Esophagus squamous epithelium (tissue), 5 donors: ENCODE measurements at regions not wholly inside any gene's neighbourhood (a gene's known extent, or its start where the extent isn't known, plus 50 kb on each side); places are given as distances from the start of the nearest gene placed in this dataset.
"Not testable (repeated sequence)": the region's sequence is repeated elsewhere in the genome, so short reads cannot be mapped to it uniquely, and the experiment has no call there.

Experiments
- DNase-seq: peaks from one replicate; lab custom pipeline; 2025; lab: John Stamatoyannopoulos, UW
- H3K27ac ChIP-seq, 4 donors: fragments of 200-600 bp; sonication (generic); one replicate each; pipeline ENCODE4 v1.5.1; 2016 to 2019; ENCODE audit warnings: mild to moderate bottlenecking in 1 of 4
- H3K27me3 ChIP-seq, 4 donors: fragments of 200-600 bp; sonication (generic); 1 replicate in 3 of 4; 2 replicates in 1 of 4; pipeline versions ENCODE4 v1.5.1 to v1.6.0; 2017 to 2021; ENCODE audit warnings: antibody characterized with exemption in 1 of 4
- H3K36me3 ChIP-seq, 3 donors: fragments of 200-600 bp; sonication (generic); one replicate each; pipeline ENCODE4 v1.5.1; 2016 to 2019
- H3K4me1 ChIP-seq, 3 donors: fragments of 200-600 bp; sonication (generic); one replicate each; pipeline ENCODE4 v1.5.1; 2017 to 2019
- H3K4me3 ChIP-seq, 4 donors: fragments of 200-600 bp; sonication (generic); 1 replicate in 3 of 4; 2 replicates in 1 of 4; pipeline ENCODE4 v1.5.1; 2016 to 2019; ENCODE audit warnings: mild to moderate bottlenecking in 2 of 4, moderate library complexity in 1 of 4
- H3K9me3 ChIP-seq, 3 donors: fragments of 200-600 bp; sonication (generic); one replicate each; pipeline ENCODE4 v1.5.1; 2016 to 2019
- CTCF ChIP-seq, 6 experiments: fragments of 450-650 bp in 4 of 6; fragments of 200-600 bp in 2 of 6; sonication (generic) in 2 of 6; IDR thresholded peaks; one replicate each; pipeline ENCODE4 v1.5.1; 2016 to 2019; ENCODE audit warnings: antibody characterized with exemption in 6 of 6, mild to moderate bottlenecking in 4 of 6, moderate library complexity in 4 of 6
- POLR2A ChIP-seq, 4 donors: fragments of 450-650 bp; IDR thresholded peaks; one replicate each; pipeline ENCODE4 v1.6.1; 2017; ENCODE audit warnings: antibody characterized with exemption in 4 of 4, mild to moderate bottlenecking in 4 of 4, moderate library complexity in 3 of 4
- WGBS, 2 donors: methylation state at CpG; one replicate each; pipeline ENCODE4 v1.1.5; 2018; 5-methylcytosine and 5-hydroxymethylcytosine counted together
- intact Hi-C: fragments of 100-400 bp; cut with DNase I; formaldehyde crosslinking; loops from one replicate; pipeline ENCODE4 v1.15.0; 2022
- donor health status: DM: yes; HTN: yes; CAD: no.

GRCh38 chrX:56026815-56027214 lies 205.3 kb upstream of the KLF8 start:
- no peaks in the 10 kb centered on the region for H3K9me3 ChIP-seq
- H3K4me3 ChIP-seq = no peak overlapping the region
- H3K4me1 ChIP-seq = no peaks in the 10 kb centered on the region
- no peaks in the 10 kb centered on the region for H3K27me3 ChIP-seq
- H3K27ac ChIP-seq = no peak overlapping the region
- intact Hi-C loops = no loop called here
- H3K36me3 ChIP-seq = no peaks in the 10 kb centered on the region
- no peak for DNase-seq
- WGBS, 2 donors = 76 to 89% methylated on average over 3 to 4 of the region's 4 CpGs
- TF ChIP-seq POLR2A (IDR thresholded peaks at IDR 0.05) = no peak
- no peak for TF ChIP-seq CTCF (IDR thresholded peaks at IDR 0.05)

- no peak overlapping the region for H3K4me3 ChIP-seq
- no peaks in the 10 kb centered on the region for H3K36me3 ChIP-seq
- intact Hi-C loops = no loop called here
- TF ChIP-seq CTCF (IDR thresholded peaks at IDR 0.05) (no peak), POLR2A (IDR thresholded peaks at IDR 0.05) (no peak)
- no peak for DNase-seq
- H3K4me1 ChIP-seq = no peaks in the 10 kb centered on the region
- no peaks in the 10 kb centered on the region for H3K9me3 ChIP-seq
- H3K27ac ChIP-seq = no peak overlapping the region
- 57 to 60% methylated on average over 1 to 4 of the region's 5 CpGs for WGBS, 2 donors
- no peaks in the 10 kb centered on the region for H3K27me3 ChIP-seq
Measured at GRCh38 chrX:56029188-56029587, 203.0 kb upstream of the KLF8 start.

- intact Hi-C loops = no loop called here
- H3K27me3 ChIP-seq = no peaks in the 10 kb centered on the region
- no peak overlapping the region for H3K27ac ChIP-seq
- no peak for DNase-seq
- no peaks in the 10 kb centered on the region for H3K4me1 ChIP-seq
- no peaks in the 10 kb centered on the region for H3K9me3 ChIP-seq
- no peaks in the 10 kb centered on the region for H3K36me3 ChIP-seq
- no peak for TF ChIP-seq CTCF (IDR thresholded peaks at IDR 0.05)
- H3K4me3 ChIP-seq = no peak overlapping the region
- WGBS, 2 donors = 76 to 90% methylated on average over 8 of the region's 8 CpGs
Measured at GRCh38 chrX:56029691-56030090, 202.5 kb upstream of the KLF8 start.

GRCh38 chrX:56031409-56031808 lies 200.7 kb upstream of the KLF8 start:
- no peaks in the 10 kb centered on the region for H3K4me1 ChIP-seq
- intact Hi-C loops = no loop called here
- no peak overlapping the region for H3K27ac ChIP-seq
- H3K4me3 ChIP-seq = no peak overlapping the region
- no peaks in the 10 kb centered on the region for H3K36me3 ChIP-seq
- DNase-seq = no peak
- 96% methylated on average over 5 of the region's 13 CpGs; no CpG with 5 or more reads in 1 of the 2 donors for WGBS, 2 donors
- H3K9me3 ChIP-seq = no peaks in the 10 kb centered on the region
- H3K27me3 ChIP-seq = no peaks in the 10 kb centered on the region
- TF ChIP-seq CTCF (IDR thresholded peaks at IDR 0.05) (no peak), POLR2A (IDR thresholded peaks at IDR 0.05) (no peak)

- Histone ChIP-seq H3K27me3 (no peaks in the 10 kb centered on the region), H3K9me3 (no peaks in the 10 kb centered on the region), H3K36me3 (no peaks in the 10 kb centered on the region), H3K27ac (no peak overlapping the region), H3K4me3 (no peak overlapping the region), H3K4me1 (no peaks in the 10 kb centered on the region)
- WGBS, 2 donors = 56 to 57% methylated on average over 2 of the region's 2 CpGs
- intact Hi-C loops = no loop called here
- TF ChIP-seq POLR2A (IDR thresholded peaks at IDR 0.05) = no peak
- no peak for TF ChIP-seq CTCF (IDR thresholded peaks at IDR 0.05)
- DNase-seq = no peak
Measured at GRCh38 chrX:56033495-56034180, 198.5 kb upstream of the KLF8 start.

- H3K4me1 ChIP-seq, H3K27me3 ChIP-seq, H3K9me3 ChIP-seq, H3K36me3 ChIP-seq, H3K27ac ChIP-seq, H3K4me3 ChIP-seq, intact Hi-C loops, DNase-seq: not testable (repeated sequence)
- WGBS, 2 donors = 77 to 96% methylated on average over 13 to 19 of the region's 22 CpGs
Measured at GRCh38 chrX:56052673-56053330, 179.4 kb upstream of the KLF8 start.
